HepG2 (cell line): ENCODE measurements at regions not wholly inside any gene's neighbourhood (a gene's known extent, or its start where the extent isn't known, plus 50 kb on each side); places are given as distances from the start of the nearest gene placed in this dataset.
A peak's percentile ranks its signal among the peaks of the same experiment; 100 is the strongest.

Experiments used
- TF ChIP-seq, protein P1 (sequence below): sonication (generic); formaldehyde crosslinking; IDR thresholded peaks from 2 replicates; pipeline ENCODE4 v1.4.0; 2020; ENCODE audit warnings: mild to moderate bottlenecking, missing genetic modification reagents
- TF ChIP-seq, protein P2 (sequence below): sonication (generic); formaldehyde crosslinking; IDR thresholded peaks from 2 replicates; pipeline ENCODE4 v1.5.0; 2020; ENCODE audit warnings: mild to moderate bottlenecking, missing genetic modification reagents, moderate library complexity

DNA sequence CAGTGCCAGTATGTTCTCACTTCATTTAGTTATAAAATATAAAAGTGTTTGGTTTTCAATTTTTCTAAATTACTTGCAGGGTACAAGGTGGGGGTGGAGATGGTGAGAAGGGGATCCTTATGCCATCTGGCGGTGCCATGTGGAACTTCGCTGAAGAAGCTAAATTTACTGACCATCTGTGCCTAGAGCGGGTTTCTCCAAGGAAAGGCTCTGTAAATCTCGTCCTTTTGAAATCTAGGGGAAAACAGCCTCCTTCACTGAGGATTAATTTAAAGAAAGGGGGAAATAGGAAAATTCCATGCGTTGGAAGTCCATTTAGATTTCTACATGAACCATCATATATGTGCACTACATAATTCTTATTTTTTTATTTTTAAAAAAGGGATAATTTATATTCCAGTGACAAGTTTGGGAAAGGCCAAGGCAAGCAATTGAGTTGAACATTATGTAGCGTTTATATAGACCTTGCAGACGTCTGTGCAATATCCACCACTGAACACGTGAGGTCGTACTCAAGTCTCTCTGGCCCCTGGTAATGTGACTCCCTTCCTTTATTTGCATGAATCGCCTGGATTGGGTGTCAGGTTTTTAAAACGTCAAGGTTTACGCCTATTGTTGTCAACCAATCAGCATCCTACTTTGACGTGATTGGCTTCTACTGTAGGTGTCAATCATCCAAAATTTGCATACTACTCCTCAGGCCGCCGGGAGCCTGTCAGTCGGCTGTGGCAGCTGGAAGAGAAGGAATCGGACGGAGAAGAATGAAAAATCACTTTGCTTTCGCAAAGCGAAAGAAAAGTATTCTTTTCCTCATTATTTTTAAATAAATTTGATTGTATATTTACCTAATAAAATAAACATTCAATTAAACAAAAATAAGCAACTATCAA lies 297.1 kb upstream of the NFE2L3 start (continued):
- TF ChIP-seq, protein P1, sequence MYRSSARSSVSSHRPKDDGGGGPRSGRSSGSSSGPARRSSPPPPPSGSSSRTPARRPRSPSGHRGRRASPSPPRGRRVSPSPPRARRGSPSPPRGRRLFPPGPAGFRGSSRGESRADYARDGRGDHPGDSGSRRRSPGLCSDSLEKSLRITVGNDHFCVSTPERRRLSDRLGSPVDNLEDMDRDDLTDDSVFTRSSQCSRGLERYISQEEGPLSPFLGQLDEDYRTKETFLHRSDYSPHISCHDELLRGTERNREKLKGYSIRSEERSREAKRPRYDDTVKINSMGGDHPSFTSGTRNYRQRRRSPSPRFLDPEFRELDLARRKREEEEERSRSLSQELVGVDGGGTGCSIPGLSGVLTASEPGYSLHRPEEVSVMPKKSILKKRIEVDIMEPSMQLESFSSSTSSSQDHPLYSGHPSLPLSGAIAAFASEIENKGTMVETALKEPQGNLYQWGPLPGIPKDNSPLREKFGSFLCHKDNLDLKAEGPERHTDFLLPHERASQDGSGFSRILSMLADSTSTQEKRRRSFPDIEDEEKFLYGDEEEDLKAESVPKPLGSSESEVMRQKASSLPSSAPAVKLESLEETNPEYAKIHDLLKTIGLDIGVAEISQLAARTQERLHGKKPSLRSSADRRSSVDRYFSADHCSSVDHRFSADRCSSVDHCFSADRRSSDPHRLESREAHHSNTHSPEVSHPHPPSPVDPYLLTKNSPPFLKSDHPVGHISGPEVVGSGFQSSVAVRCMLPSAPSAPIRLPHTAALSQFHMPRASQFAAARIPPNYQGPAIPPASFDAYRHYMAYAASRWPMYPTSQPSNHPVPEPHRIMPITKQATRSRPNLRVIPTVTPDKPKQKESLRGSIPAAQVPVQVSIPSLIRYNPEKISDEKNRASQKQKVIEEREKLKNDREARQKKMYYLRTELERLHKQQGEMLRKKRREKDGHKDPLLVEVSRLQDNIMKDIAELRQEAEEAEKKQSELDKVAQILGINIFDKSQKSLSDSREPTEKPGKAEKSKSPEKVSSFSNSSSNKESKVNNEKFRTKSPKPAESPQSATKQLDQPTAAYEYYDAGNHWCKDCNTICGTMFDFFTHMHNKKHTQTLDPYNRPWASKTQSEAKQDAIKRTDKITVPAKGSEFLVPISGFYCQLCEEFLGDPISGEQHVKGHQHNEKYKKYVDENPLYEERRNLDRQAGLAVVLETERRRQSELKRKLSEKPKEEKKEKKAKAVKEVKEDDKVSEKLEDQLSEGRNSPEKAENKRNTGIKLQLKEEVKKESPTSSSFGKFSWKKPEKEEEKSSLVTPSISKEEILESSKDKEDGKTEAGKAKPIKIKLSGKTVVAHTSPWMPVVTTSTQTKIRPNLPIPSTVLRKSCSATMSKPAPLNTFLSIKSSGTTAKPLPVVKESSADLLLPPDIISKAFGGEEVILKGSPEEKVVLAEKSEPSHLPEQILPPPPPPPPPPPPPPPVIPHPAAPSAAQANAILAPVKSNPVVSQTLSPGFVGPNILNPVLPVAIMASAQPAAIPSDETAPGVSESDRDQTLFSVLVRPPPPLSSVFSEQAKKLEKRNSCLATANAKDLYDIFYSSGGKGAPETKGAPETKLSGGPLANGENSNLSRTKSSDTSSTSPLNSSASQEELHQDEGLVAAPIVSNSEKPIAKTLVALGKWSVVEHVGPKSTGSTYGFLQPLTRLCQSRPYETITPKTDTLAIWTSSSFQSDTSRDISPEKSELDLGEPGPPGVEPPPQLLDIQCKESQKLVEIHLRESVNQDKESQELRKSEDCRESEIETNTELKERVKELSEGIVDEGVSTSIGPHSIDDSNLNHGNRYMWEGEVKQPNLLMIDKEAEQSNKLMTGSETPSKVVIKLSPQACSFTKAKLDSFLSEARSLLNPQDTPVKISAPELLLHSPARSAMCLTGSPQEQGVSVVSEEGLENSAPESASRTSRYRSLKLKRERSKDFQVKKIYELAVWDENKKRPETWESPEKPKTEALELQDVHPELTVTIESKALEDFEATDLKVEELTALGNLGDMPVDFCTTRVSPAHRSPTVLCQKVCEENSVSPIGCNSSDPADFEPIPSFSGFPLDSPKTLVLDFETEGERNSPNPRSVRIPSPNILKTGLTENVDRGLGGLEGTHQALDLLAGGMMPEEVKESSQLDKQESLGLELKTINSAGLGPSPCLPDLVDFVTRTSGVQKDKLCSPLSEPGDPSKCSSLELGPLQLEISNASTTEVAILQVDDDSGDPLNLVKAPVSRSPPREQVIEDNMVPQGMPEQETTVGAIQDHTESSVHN (CRISPR knock-in tag) = no peak
- TF ChIP-seq, protein P2, sequence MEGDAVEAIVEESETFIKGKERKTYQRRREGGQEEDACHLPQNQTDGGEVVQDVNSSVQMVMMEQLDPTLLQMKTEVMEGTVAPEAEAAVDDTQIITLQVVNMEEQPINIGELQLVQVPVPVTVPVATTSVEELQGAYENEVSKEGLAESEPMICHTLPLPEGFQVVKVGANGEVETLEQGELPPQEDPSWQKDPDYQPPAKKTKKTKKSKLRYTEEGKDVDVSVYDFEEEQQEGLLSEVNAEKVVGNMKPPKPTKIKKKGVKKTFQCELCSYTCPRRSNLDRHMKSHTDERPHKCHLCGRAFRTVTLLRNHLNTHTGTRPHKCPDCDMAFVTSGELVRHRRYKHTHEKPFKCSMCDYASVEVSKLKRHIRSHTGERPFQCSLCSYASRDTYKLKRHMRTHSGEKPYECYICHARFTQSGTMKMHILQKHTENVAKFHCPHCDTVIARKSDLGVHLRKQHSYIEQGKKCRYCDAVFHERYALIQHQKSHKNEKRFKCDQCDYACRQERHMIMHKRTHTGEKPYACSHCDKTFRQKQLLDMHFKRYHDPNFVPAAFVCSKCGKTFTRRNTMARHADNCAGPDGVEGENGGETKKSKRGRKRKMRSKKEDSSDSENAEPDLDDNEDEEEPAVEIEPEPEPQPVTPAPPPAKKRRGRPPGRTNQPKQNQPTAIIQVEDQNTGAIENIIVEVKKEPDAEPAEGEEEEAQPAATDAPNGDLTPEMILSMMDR (CRISPR knock-in tag) = peak; percentile 57
